GM18498 (cell line): ENCODE measurements at regions not wholly inside any gene's neighbourhood (a gene's known extent, or its start where the extent isn't known, plus 50 kb on each side); places are given as distances from the start of the nearest gene placed in this dataset.

ENCODE experiments used
- ATAC-seq: cut with Tn5 transposase; IDR thresholded peaks from one replicate; pipeline ENCODE4 v1.9.1; 2021; ENCODE audit warnings: mild to moderate bottlenecking, moderate library complexity; ENCODE audit not compliant: unreplicated experiment

DNA sequence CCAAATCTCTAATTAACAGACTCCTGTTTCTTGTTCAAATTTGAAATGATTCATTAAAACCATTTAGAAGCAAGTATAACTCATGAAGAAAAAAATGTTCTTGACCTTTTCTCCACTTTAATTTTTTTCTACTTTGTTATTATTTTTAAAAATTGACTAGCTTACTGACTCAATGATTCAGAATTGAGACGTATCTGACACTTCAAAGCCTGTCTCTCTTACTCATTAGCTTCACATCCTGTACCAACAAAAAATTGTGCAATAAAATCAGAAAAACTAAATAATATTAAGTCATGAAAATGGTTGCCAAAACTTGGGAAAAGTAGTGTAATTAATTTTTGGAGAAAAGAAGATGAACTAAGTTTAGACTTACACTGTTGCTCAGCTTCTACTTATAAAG lies 331.2 kb downstream of the SLC16A7 start:
- no peak for ATAC-seq

DNA sequence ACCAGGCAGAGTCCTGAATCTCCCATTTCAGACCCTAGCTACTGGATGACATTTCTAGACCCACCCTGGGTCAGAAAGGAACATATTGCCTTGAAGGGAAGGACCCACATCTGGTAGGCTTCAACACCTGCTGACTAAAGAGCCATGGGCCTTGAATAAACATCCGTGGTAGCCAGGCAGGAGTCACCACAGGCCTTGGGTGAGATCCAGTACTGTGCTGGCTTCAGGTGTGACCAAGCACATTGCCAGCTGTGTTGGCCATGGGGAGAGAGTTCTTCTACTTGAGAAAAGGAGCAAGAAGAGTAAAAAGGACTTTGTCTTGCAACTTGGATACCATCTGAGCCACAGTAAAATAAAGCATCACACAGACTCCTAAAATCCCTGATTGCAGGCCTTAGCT lies 332.6 kb downstream of the SLC16A7 start:
- no peak for ATAC-seq

DNA sequence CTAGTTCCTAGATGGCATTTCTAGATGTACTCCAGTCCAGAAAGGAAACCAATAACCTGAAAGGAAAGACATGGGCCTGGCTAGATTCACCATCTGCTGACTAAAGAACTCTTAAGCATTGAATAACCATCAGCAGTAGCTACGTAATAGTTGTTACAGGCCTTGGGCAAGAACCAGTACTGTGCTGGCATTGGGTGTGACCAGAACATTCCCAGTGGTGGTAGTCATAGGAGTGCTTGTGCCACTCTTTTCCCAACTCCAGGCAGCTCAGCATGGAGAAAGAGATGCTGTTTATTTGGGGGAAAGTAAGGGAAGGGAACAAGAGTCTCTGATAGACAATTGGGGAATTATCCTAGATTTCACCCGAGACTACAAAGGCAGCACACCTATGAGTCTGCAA lies 333.3 kb downstream of the SLC16A7 start:
- no peak for ATAC-seq

DNA sequence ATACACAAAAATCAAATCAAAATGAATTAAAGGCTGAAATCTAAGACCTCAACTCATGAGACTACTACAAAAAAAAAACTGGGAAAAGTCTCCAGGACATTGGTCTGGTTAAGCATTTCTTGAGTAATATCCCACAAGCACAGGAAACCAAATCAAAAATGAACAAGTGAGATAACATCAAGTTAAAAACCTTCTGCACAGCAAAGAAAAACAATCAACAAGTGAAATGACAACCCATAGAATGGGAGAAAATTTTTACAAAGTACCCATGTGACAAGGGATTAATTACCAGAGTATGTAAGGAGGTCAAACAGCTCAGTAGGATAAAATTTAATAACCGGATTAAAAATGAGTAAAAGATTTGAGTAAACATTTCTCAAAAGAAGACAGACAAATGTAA lies 338.7 kb downstream of the SLC16A7 start:
- no peak for ATAC-seq

DNA sequence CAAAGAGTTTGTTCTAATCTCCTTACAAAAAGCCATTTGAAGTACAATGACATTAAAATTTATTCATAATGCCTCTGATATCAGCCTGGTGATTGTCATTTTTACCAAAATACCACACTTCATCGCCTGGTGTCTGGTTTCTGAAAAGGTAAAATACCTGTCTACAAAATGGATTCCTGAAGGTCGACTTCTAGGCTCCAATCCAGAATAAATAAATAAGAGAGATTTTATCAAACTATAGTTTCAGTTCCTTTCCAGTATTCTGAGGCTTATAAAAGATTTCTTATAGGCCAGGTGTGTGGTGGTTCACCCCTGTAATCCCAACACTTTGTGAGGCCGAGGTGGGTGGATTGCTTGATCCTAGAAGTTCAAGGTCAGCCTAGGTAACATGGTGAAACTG lies 340.7 kb downstream of the SLC16A7 start:
- no peak for ATAC-seq

DNA sequence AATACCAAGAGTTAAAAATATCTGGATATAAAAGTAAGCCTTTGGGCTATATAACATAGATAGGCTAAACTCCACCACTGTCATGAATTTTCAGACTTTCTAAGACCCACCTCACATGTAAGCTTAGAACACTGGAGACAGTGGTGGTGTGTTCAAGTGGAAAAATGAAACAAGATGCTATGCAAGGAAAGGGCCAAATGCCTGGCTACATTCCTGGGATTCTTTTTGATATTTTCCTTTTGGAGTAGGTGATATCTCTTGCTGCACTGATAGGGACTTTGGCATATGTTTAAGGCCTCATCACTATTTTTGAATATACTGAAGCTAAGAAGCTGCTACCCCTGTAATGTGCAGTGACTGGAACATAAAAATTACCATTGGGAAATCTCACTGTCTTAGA lies 341.3 kb downstream of the SLC16A7 start:
- ATAC-seq = no peak

DNA sequence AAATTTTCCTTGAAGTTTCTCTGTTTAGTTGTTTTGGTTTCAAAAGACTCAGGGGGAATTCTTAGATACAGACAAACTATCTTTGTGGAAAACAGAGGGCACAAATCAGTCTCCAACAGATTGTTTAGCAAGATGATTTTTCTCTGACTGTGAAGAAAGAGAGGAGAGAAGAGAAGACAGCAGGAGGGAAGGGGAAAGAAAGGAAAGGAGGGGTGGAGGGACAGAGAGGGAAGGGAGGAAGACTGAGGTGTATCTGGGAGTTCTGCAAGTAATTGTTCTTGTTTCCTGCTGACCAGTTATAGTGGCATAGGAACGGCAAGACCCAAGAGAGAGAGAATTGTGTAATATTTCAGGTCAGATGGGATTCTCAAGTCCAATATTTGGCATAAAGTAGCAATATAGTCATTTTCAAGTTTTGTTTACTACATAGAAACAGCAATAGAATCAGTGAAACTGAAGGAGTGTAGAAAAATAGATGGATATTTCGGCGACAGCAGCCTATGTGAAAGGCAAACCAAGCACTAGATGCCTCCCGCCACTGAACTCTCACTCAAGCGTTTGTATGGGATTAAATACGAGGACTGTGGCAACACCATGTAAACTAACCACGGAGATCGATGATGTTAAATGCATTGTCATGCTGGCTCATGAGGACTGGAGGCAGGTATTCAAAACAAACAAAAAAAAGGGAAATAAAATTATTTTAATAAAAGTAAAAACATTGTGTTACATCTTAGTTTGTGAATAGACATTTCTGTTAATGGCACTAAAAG lies 342.5 kb downstream of the SLC16A7 start:
- ATAC-seq = no peak

DNA sequence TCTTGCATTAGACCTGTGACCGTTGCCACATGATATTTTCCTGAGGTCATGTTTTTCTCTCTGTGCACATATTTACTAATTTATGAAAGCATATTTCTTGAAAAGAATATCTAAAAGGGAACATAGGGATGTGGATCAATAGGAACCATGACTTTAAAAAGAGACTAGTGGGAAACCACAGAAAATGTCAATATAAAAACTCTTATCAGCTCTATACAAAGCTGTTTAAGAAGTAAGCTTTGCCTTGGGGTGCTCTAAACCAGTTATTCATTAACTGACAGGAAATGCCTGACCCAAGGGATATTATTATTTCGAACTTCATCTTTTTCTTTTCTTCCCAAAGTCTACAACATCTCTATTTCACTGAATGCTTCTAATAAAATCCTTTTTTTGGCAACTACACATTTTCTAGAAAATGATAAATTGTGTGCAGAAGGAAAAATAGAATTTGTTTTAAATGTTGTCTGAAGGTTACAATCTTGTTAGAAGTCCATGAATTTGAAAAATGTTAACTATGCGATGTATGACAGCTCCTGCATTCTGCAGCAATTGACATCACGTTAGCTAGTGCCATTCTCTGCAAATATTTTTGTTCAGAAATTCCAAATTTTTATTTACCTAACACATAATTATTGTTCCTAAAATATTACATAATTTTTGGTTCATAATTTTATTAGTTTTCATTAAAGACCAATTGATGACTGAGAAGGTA lies 345.0 kb downstream of the SLC16A7 start:
- ATAC-seq = no peak

DNA sequence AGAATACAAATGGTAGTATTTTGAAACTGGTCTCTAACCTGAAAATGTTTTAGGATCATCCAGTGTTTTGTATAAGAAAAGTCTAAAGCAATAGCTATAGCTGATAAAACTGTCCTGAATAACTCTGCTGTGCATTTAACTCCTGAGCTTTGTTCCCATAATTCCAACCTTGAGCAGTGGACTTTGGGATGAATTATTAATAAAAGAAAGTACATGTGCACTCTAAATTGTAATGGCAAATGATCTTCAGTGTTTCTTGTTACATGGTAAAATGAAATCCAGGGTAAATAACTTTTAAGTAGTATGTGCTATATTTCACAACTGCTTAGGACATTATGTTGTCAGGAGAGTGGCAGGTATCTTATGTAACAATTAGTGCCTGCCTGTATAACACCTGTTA lies 345.6 kb downstream of the SLC16A7 start:
- no peak for ATAC-seq

DNA sequence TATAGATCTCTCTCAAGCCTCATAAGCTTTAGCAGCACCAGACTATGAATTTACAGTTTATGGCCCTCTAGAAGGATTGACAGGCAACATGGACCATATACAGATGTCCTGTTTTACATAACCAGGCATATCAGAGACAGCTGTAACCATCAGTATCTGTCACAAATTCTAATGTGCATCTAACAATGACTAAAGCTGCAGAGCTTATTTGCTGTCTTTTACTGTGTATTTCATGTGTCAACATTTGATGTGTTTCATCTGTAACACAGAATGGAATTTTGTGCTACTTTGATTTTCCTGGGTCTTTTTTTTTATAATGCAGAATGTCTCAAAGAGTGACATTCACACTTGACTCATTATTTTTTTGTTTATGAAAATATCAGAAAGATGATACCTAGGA lies 348.3 kb downstream of the SLC16A7 start:
- ATAC-seq = no peak

DNA sequence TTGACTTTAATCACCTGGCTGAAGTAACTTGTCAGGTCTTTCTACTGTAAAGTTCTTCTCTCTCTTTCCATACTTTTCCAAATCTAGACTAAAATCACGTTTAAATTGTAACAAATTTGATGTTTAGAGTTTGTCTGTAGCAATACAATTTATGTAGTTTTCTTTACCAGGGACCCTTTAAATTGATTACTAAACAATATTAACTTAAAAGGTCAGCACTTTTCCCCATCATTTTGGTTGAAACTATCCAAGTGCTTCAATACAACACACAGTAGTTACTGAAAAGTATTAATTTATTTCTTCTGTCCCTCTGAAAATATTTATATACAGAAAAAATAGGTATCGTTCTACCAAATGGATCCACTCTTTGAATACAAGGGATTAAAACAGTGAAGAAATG lies 350.8 kb downstream of the SLC16A7 start:
- no peak for ATAC-seq

DNA sequence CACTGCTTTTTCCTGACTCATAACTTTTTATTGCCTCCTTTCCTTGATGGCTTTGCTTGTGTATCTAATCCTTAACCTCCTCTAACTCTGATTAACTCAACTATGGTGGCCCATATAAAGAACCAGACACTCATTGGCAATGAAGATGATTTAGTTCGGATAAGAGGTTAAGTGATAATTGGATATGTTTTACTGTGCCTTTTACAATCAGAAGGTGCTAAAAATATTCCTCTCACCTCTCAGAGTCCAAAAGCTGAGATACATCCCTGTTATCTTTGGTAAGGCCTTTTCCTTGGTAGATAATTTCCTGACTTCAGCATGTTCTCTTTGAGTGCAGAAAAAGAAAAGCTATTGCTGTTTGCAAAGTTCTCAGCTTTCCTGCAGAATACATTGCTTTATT lies 367.7 kb downstream of the SLC16A7 start:
- ATAC-seq = no peak

DNA sequence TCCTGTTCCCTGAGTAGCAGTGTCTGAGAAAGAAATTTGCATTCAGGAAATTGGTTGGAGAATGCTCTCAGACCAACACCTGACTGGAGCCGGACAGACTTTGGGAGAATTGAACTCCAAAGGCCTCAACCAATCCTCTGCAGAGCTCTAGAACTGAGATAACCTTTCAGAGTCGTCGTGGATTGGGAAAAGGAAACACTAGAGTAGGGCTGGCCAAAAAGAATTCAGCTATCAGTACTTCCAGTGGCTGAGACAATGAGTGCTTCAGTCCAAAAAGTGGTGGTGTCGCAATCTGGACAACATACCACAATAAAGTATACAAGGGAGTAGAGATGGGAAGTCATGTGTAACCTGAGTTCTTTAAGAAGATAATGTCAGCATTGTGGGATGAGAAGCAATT lies 377.1 kb downstream of the SLC16A7 start:
- ATAC-seq = no peak

DNA sequence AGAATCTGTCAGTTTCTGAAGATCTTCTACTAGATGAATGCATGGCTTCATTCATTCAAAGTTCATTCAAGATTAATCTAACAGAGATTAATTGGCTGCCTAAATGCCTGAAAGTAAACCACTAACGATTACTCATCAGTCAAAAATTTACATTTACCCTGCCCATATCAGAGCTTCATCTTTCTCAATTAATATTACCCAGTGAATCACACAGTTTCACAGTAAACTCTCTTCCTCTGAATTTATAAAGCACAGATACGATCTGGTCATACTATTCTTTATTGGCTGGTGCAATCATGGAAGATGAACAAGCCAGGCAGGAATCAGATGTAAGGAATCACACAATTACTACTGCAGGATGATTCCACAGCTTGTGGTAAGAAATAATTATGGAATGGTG lies 377.7 kb downstream of the SLC16A7 start:
- no peak for ATAC-seq

DNA sequence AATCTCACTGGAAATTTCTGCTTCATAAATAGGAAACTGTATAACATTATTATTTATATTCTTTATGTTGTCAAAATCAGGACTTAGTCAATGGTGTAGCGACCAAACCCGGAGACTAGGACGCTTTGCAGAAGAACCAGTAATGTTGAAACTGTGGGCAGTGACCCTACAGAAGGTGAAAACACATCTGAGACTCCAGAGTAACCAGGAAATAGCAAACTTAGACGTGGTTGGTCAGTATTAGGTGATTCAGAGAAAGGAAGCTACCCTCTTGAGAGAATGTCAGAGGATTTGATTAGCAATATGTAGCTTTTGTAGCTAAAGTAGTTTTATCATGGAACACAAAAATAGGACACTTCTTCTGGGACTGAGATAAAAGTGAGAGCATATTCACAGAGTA lies 381.9 kb downstream of the SLC16A7 start:
- ATAC-seq = no peak

DNA sequence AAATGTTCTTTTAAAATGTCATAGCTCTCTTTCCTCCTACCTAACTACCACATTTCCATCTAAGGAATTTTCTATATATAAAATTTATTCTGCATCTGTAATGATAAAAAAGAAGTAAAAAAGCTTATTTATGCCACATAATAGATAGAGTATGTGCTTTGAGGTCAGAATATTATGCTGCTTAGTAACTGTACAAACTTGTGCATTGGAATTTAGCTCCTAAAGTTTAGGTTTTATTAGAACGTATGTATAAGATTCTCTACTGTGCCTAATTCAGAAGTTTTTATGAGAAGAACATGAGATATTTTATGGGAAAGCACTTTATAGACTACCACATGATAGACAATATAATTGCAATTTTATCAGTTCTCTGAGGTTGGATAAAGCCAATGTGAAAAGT lies 384.6 kb downstream of the SLC16A7 start:
- ATAC-seq = no peak

DNA sequence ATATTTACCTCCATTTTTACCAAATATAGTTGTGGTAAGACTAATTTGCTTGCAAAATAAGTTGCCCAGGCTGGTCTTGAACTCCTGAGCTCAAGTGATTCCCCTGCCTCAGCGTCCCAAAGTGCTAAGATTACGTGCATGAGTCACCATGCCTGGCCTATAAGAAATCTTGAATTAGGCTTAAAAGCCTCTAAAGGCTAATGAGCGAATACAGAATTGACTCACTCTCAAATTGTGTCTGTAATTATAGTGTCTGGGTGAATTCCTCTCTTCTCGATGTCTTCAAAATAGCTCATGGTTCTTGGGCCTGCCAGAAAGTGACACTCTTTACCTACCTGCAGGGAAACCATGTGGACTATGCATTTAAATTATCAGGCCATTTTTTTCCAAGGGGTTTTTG lies 403.5 kb downstream of the SLC16A7 start:
- ATAC-seq = no peak

DNA sequence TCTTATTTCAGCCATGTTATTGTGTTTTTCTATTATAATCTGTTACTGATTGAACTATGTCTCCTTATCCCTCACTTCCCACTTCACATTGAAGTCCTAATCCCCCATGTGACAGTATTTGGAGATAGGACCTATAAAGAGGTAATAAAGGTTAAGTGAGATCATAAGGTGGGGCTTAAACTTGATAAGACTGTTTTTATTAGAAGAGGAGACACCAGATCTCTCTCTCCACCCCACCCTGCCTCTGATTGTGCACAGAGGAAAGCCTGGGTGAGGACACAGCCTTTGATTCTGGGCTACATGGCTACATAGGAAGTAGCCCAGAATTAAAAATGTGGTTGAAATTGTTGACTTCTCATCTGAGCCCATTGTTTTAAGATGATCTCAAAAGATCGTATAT lies 414.7 kb downstream of the SLC16A7 start:
- no peak for ATAC-seq

DNA sequence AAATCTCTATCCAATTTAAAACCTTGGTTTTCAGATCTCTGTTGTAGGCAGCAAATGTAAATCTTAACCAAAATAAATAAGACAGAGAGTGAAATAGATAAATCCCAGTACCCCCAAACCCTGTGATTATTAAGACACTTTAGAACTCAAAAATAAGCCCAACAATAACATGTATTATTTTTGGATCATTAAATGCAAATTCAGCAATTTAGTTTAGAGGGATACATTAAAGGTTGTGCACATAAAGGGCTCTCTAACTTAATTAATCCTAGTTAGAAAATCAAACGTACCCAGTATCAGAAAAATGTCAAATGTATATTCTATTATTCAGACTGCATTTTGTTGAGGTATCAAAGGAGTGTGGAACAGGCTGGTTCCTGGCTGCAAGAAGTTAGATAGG lies 416.8 kb downstream of the SLC16A7 start:
- no peak for ATAC-seq

DNA sequence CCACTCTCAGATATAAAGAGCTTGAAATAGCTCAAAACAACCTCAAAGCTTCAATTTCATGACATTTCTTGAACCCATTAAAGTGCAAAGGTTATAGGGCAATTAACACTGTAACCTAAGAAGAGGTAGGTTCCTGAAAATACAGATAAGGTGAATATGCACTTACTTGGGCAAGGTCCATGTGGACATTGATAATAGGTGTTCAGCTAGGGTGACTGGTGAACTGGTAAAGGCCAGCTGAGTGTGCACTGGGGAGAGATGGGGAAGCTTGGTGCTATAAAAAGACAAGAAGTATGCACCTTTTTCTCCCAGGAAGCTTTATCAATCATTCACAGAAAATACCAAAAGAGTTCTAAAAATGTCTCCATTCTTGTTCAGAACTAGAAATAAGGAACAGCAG lies 418.6 kb downstream of the SLC16A7 start:
- no peak for ATAC-seq

DNA sequence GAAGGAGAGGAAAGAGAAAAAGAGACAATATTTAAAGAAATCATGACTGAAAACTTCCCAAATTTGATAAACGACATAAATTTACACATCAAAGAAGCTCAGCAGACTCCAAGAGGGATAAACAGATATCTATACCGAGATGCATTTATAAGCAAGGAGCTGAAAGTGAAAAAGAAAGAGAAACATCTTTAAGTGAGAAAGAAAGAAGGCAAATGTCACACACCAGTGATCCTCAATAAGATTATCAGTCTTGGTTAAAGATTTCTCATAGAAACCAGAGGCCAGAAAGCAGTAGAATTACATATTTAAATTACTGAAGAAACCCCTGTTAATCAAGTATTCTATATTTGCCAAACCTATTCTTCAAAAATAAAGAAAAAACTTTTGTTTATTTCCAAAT lies 424.2 kb downstream of the SLC16A7 start:
- no peak for ATAC-seq

DNA sequence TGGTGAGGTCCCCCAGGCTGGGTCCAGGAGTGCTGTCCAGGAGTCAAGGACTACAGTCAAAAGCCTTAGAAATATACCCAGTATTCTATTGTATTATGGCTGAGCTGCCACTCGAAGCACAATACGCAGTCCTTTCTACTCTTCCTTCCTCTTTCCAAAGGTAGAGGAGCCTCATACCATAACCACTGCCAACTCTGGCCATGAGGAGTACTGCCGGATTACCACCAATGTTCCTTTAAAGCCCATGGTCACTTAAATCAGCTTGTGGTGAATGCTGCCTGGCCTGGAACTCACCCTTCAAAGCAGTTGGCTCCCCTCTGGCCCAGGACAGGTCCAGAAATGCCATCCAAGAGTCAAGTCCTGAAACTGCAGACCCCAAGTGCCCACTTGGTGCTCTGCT lies 425.4 kb downstream of the SLC16A7 start:
- ATAC-seq = no peak

DNA sequence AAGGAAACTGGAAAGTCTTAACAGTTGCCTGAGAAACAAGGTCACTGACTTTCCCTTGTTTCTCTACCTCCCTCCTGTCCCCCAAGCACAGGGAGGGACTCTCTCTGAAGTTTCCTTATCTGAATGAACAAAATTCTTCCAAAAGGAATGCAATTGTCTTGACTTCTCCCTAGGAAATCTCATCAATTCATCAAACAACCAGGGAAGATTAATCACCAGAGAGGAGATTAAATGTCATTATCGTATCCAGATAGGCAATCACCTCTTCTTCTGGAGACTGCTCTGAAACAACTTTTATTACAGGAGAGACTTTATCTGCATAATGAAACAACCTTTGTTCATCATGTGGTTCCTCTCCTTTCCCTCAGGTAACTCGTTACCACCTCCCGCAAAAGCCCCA lies 431.4 kb downstream of the SLC16A7 start:
- ATAC-seq = no peak
